Cardiac muscle cell (in vitro differentiated cells and primary cell): ENCODE measurements at regions not wholly inside any gene's neighbourhood (a gene's known extent, or its start where the extent isn't known, plus 50 kb on each side); places are given as distances from the start of the nearest gene placed in this dataset.

Experiments used
- DNase-seq, 2 donors: peaks; one replicate each; pipeline versions ENCODE4 v3.0.0 to v3.0.0-alpha.2; 2010 to 2017; ENCODE audit warnings: low read depth in 1 of 2, low spot score in 1 of 2
- H3K27ac ChIP-seq: fragments of 200-600 bp; sonication (generic); 2 replicates; pipeline ENCODE4 v1.5.1; 2016
- H3K27me3 ChIP-seq: fragments of 200-600 bp; sonication (generic); 2 replicates; pipeline ENCODE4 v1.6.0; 2016; ENCODE audit warnings: control low read depth
- H3K36me3 ChIP-seq: fragments of 200-600 bp; sonication (generic); 2 replicates; pipeline ENCODE4 v1.5.1; 2016; ENCODE audit warnings: control low read depth
- H3K4me1 ChIP-seq: fragments of 200-600 bp; sonication (generic); 2 replicates; pipeline ENCODE4 v1.8.1; 2017; ENCODE audit warnings: low read depth, mild to moderate bottlenecking, mixed run types
- H3K4me3 ChIP-seq: fragments of 200-600 bp; sonication (generic); 2 replicates; pipeline ENCODE4 v1.5.1; 2016; ENCODE audit warnings: mild to moderate bottlenecking
- H3K9me3 ChIP-seq: fragments of 200-600 bp; sonication (generic); 2 replicates; pipeline ENCODE4 v1.5.1; 2017; ENCODE audit warnings: low read depth, mild to moderate bottlenecking, control low read depth
- TF ChIP-seq, protein P1 (sequence below): IDR thresholded peaks from 2 replicates; pipeline ENCODE4 v1.5.1; 2012; ENCODE audit warnings: low read depth, mild to moderate bottlenecking, low read length

DNA sequence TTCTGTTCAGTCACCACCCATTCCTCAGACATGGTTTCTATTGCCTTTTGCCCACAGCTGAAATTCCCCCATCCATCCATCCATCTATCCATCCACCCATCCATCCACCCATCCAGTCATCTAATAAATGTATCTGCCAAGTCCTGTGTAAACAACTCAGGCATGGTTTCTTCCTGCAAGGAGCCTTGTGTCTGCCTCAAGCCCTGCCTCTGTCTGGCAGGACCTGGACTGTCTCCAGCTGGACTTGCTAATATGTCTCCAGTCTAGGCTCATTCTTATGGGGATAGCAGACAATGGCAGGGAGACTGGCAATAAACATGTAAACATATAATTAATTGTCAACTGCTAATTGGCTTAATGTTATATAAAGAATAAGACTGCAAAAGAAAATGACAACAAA, 64.7 kb upstream of the AMPD3 start:
- DNase-seq: no peak

GRCh38 chr11:10392095-10393079, 62.7 kb upstream of the AMPD3 start:
- Histone ChIP-seq H3K27me3 (no peaks in the 10 kb centered on the region), H3K36me3 (no peaks in the 10 kb centered on the region), H3K4me3 (no peak overlapping the region), H3K4me1 (no peaks in the 10 kb centered on the region), H3K27ac (no peak overlapping the region), H3K9me3 (no peaks in the 10 kb centered on the region)
- TF ChIP-seq, protein P1, sequence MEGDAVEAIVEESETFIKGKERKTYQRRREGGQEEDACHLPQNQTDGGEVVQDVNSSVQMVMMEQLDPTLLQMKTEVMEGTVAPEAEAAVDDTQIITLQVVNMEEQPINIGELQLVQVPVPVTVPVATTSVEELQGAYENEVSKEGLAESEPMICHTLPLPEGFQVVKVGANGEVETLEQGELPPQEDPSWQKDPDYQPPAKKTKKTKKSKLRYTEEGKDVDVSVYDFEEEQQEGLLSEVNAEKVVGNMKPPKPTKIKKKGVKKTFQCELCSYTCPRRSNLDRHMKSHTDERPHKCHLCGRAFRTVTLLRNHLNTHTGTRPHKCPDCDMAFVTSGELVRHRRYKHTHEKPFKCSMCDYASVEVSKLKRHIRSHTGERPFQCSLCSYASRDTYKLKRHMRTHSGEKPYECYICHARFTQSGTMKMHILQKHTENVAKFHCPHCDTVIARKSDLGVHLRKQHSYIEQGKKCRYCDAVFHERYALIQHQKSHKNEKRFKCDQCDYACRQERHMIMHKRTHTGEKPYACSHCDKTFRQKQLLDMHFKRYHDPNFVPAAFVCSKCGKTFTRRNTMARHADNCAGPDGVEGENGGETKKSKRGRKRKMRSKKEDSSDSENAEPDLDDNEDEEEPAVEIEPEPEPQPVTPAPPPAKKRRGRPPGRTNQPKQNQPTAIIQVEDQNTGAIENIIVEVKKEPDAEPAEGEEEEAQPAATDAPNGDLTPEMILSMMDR: no peak
- DNase-seq: no peak

More for the DNA sequence above, 64.7 kb upstream of the AMPD3 start:
- H3K4me3 ChIP-seq: no peak overlapping the region
- no peak overlapping the region for H3K27ac ChIP-seq
- H3K4me1 ChIP-seq: no peaks in the 10 kb centered on the region
- TF ChIP-seq, protein P1: no peak
- no peaks in the 10 kb centered on the region for H3K36me3 ChIP-seq
- no peaks in the 10 kb centered on the region for H3K27me3 ChIP-seq
- H3K9me3 ChIP-seq: no peaks in the 10 kb centered on the region

- Histone ChIP-seq H3K27me3 (no peaks in the 10 kb centered on the region), H3K36me3 (no peaks in the 10 kb centered on the region), H3K9me3 (no peaks in the 10 kb centered on the region), H3K4me1 (no peaks in the 10 kb centered on the region), H3K4me3 (no peak overlapping the region), H3K27ac (no peak overlapping the region)
- TF ChIP-seq, protein P1: no peak
- DNase-seq: no peak
Measured at GRCh38 chr11:10394229-10395101, 60.6 kb upstream of the AMPD3 start.

- Histone ChIP-seq H3K4me3 (no peak overlapping the region), H3K4me1 (no peaks in the 10 kb centered on the region), H3K9me3 (no peaks in the 10 kb centered on the region), H3K36me3 (no peaks in the 10 kb centered on the region), H3K27me3 (no peaks in the 10 kb centered on the region), H3K27ac (no peak overlapping the region)
- TF ChIP-seq, protein P1: no peak
- DNase-seq: no peak
Measured at GRCh38 chr11:10395166-10395897, 59.7 kb upstream of the AMPD3 start.

DNA sequence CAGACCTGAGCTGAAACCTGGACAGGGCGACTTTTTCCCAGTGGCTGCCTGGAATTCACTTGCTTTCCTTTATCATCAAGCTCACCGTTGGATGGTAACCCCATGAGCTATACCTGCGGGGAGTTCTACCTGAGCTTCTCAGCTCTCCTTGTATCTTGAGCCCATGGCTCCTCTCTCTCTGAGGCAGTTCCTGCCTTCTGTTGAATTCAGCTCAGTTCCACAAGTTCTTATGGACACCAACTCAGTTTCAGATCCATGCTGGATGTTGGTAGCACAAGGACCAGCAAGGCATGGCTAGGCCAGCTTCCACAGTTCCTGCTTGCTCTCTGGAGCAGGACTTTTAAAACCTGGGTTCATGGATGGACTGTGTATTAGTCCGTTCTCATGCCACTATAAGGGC, 58.3 kb upstream of the AMPD3 start:
- H3K4me3 ChIP-seq: no peak overlapping the region
- no peaks in the 10 kb centered on the region for H3K4me1 ChIP-seq
- TF ChIP-seq, protein P1: no peak
- no peaks in the 10 kb centered on the region for H3K27me3 ChIP-seq
- no peak for DNase-seq
- H3K9me3 ChIP-seq: no peaks in the 10 kb centered on the region
- no peaks in the 10 kb centered on the region for H3K36me3 ChIP-seq
- H3K27ac ChIP-seq: no peak overlapping the region
